ENCODE measurements at regions not wholly inside any gene's neighbourhood (a gene's known extent, or its start where the extent isn't known, plus 50 kb on each side); places are given as distances from the start of the nearest gene placed in this dataset.

DNA sequence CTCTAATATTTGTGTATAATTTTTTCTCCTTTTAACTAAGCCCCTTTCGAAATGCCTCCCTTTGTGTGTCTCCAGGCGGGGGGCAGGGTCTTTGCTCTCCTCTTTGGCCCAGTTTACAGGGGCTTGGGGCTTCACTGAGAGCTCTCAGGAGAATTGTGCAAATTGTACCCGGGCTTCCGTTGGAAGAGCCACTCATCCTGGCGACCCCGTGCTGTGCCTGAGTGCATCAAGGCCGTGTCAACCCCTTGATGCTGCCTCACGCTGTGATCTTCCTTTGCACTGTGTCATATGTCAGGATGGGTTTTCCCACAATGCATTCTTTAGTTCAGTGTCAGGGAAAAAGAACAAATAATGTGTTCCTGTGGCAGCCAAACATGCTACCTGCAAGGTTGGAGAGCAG is 118.0 kb upstream of the POU3F2 start:
- Histone ChIP-seq H3K4me3 (ENCODE audit: low read length) (no peak overlapping the region), H3K4me1 (ENCODE audit: control insufficient read depth in 2 of 2, insufficient read depth in 2 of 2, low read length in 2 of 2) (no peaks in the 10 kb centered on the region), H3K27ac (ENCODE audit: low read depth, low read length) (no peak overlapping the region), H3K36me3 (ENCODE audit: control insufficient read depth in 2 of 3, insufficient read depth in 3 of 3, low read length in 3 of 3) (no peaks in the 10 kb centered on the region), H3K27me3 (ENCODE audit: control insufficient read depth in 2 of 2, insufficient read depth in 2 of 2, low read length in 2 of 2) (no peaks in the 10 kb centered on the region), H3K9me3 (ENCODE audit: control insufficient read depth in 2 of 3, low read length in 3 of 3) (no peaks in the 10 kb centered on the region)
- Mint-ChIP-seq H3K36me3 (no peaks in the 10 kb centered on the region), H3K27ac (no peak overlapping the region), H3K27me3 (peaks cover 10 to 31% (median 19%) of the 10 kb centered on the region in 5 donors), H3K4me1 (no peaks in the 10 kb centered on the region), H3K4me3 (no peak overlapping the region), H3K9me3 (peaks cover 0 to 8% (median 0%) of the 10 kb centered on the region in 11 donors)
- ATAC-seq, result no peak
- ChIA-PET CTCF (no interaction called here), POLR2A (no interaction called here)
- intact Hi-C loops (cut with micrococcal nuclease), result no loop called here
- no peak for DNase-seq

DNA sequence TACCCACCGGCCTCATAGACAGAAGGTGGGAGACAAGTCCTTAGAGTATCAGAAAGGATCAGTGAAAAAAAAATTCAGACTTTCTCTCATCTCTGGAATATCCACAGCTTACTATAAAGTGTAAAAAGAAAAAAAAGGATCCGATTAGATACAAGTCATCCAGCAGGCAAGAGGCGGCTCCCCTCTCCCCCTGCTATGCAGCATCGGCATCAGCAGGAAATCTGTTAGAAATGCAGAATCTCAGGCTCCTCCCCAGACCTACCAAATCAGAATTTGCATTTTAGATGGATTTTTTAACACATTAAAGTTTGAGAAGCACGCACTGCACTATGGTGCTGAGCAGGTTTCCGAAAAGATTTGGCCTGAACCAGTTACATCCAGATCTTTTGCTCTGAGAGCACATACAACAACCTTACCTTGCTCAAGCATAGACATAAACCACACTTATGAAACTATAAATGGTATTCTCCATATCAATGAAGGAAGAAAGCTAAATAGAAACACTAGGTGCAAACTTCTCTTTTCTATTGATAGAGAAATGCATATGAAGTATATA is 117.0 kb upstream of the POU3F2 start:
- peaks cover 0 to 5% (median 0%) of the 10 kb centered on the region in 11 donors for H3K9me3 Mint-ChIP-seq
- no peaks in the 10 kb centered on the region for H3K4me1 Mint-ChIP-seq
- no peaks in the 10 kb centered on the region for H3K36me3 Mint-ChIP-seq
- Histone ChIP-seq H3K36me3 (ENCODE audit: control insufficient read depth in 2 of 3, insufficient read depth in 3 of 3, low read length in 3 of 3) (no peaks in the 10 kb centered on the region), H3K4me3 (ENCODE audit: low read length) (no peak overlapping the region), H3K27ac (ENCODE audit: low read depth, low read length) (no peak overlapping the region), H3K27me3 (ENCODE audit: control insufficient read depth in 2 of 2, insufficient read depth in 2 of 2, low read length in 2 of 2) (no peaks in the 10 kb centered on the region), H3K9me3 (ENCODE audit: control insufficient read depth in 2 of 3, low read length in 3 of 3) (no peaks in the 10 kb centered on the region), H3K4me1 (ENCODE audit: control insufficient read depth in 2 of 2, insufficient read depth in 2 of 2, low read length in 2 of 2) (no peaks in the 10 kb centered on the region)
- ATAC-seq (no peak), DNase-seq (no peak)
- no peak overlapping the region for H3K4me3 Mint-ChIP-seq
- peaks cover 11 to 26% (median 19%) of the 10 kb centered on the region in 5 donors for H3K27me3 Mint-ChIP-seq
- CTCF ChIA-PET, result no interaction called here
- intact Hi-C loops (cut with micrococcal nuclease), result no loop called here
- POLR2A ChIA-PET, result no interaction called here
- no peak overlapping the region for H3K27ac Mint-ChIP-seq

- no peaks in the 10 kb centered on the region for H3K27me3 ChIP-seq (ENCODE audit: control insufficient read depth in 2 of 2, insufficient read depth in 2 of 2, low read length in 2 of 2)
- intact Hi-C loops (cut with micrococcal nuclease), result no loop called here
- no peaks in the 10 kb centered on the region for H3K4me1 Mint-ChIP-seq
- H3K9me3 Mint-ChIP-seq, result peaks cover 0 to 5% (median 0%) of the 10 kb centered on the region in 11 donors
- no peak overlapping the region for H3K27ac Mint-ChIP-seq
- no peaks in the 10 kb centered on the region for H3K36me3 Mint-ChIP-seq
- peaks cover 11 to 26% (median 16%) of the 10 kb centered on the region in 5 donors for H3K27me3 Mint-ChIP-seq
- H3K27ac ChIP-seq (ENCODE audit: low read depth, low read length), result no peak overlapping the region
- ChIA-PET POLR2A (no interaction called here), CTCF (no interaction called here)
- no peaks in the 10 kb centered on the region for H3K4me1 ChIP-seq (ENCODE audit: control insufficient read depth in 2 of 2, insufficient read depth in 2 of 2, low read length in 2 of 2)
- no peaks in the 10 kb centered on the region for H3K9me3 ChIP-seq (ENCODE audit: control insufficient read depth in 2 of 3, low read length in 3 of 3)
- DNase-seq (no peak), ATAC-seq (no peak)
- no peak overlapping the region for H3K4me3 ChIP-seq (ENCODE audit: low read length)
- no peak overlapping the region for H3K4me3 Mint-ChIP-seq
- H3K36me3 ChIP-seq (ENCODE audit: control insufficient read depth in 2 of 3, insufficient read depth in 3 of 3, low read length in 3 of 3), result no peaks in the 10 kb centered on the region
Measured at GRCh38 chr6:98717988-98718387, 116.4 kb upstream of the POU3F2 start.

- Mint-ChIP-seq H3K27ac (no peak overlapping the region), H3K4me3 (no peak overlapping the region), H3K4me1 (no peaks in the 10 kb centered on the region), H3K9me3 (peaks cover 0 to 5% (median 0%) of the 10 kb centered on the region in 11 donors), H3K36me3 (no peaks in the 10 kb centered on the region), H3K27me3 (peaks cover 0 to 15% (median 8%) of the 10 kb centered on the region in 5 donors)
- DNase-seq (no peak), ATAC-seq (no peak)
- intact Hi-C loops (cut with micrococcal nuclease), result no loop called here
- Histone ChIP-seq H3K9me3 (ENCODE audit: control insufficient read depth in 2 of 3, low read length in 3 of 3) (no peaks in the 10 kb centered on the region), H3K27ac (ENCODE audit: low read depth, low read length) (no peak overlapping the region), H3K27me3 (ENCODE audit: control insufficient read depth in 2 of 2, insufficient read depth in 2 of 2, low read length in 2 of 2) (no peaks in the 10 kb centered on the region), H3K4me3 (ENCODE audit: low read length) (no peak overlapping the region), H3K36me3 (ENCODE audit: control insufficient read depth in 2 of 3, insufficient read depth in 3 of 3, low read length in 3 of 3) (no peaks in the 10 kb centered on the region), H3K4me1 (ENCODE audit: control insufficient read depth in 2 of 2, insufficient read depth in 2 of 2, low read length in 2 of 2) (no peaks in the 10 kb centered on the region)
- ChIA-PET CTCF (interaction anchor here (0.6 kb wide), 1 partner anchor 1526 kb away, joined by 3 read pairs; no protein-coding TSS in a partner anchor), POLR2A (no interaction called here)
Measured at GRCh38 chr6:98724537-98724936, 109.8 kb upstream of the POU3F2 start.

GRCh38 chr6:98747273-98747672 is 87.1 kb upstream of the POU3F2 start:
- H3K4me3 Mint-ChIP-seq, result no peak overlapping the region
- ChIA-PET CTCF (no interaction called here), POLR2A (no interaction called here)
- Histone ChIP-seq H3K27ac (ENCODE audit: low read depth, low read length) (no peak overlapping the region), H3K36me3 (ENCODE audit: control insufficient read depth in 2 of 3, insufficient read depth in 3 of 3, low read length in 3 of 3) (no peaks in the 10 kb centered on the region), H3K27me3 (ENCODE audit: control insufficient read depth in 2 of 2, insufficient read depth in 2 of 2, low read length in 2 of 2) (no peaks in the 10 kb centered on the region), H3K4me1 (ENCODE audit: control insufficient read depth in 2 of 2, insufficient read depth in 2 of 2, low read length in 2 of 2) (no peaks in the 10 kb centered on the region), H3K4me3 (ENCODE audit: low read length) (no peak overlapping the region), H3K9me3 (ENCODE audit: control insufficient read depth in 2 of 3, low read length in 3 of 3) (no peaks in the 10 kb centered on the region)
- intact Hi-C loops (cut with micrococcal nuclease), result no loop called here
- H3K9me3 Mint-ChIP-seq, result peaks cover 0 to 15% (median 4%) of the 10 kb centered on the region in 11 donors
- H3K27ac Mint-ChIP-seq, result no peak overlapping the region
- H3K4me1 Mint-ChIP-seq, result no peaks in the 10 kb centered on the region
- DNase-seq (no peak), ATAC-seq (no peak)
- H3K36me3 Mint-ChIP-seq, result no peaks in the 10 kb centered on the region
- peaks cover 0 to 23% (median 14%) of the 10 kb centered on the region in 5 donors for H3K27me3 Mint-ChIP-seq

GRCh38 chr6:98747960-98748359 is 86.4 kb upstream of the POU3F2 start:
- H3K27ac Mint-ChIP-seq, result no peak overlapping the region
- ChIA-PET CTCF (interaction anchor here (0.7 kb wide), 1 partner anchor 50 kb away, joined by 5 read pairs; no protein-coding TSS in a partner anchor), POLR2A (no interaction called here)

DNA sequence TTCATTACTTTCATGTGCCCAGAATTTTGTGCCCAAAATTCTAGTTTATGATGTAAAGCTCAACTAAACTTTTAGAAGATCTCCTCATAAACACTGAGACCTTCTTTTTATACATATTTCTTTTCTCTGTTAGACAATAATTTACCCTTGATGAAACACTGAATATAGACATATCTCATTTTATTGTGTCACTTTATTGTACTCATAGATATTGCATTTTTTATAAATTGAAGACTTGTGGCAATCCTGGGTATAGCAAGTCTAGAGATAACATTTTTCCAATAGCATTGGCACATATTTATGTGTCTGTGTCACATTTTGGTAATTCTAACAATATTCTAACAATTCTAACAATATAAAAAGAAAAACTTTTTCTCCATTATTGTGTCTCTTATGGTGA is 74.9 kb upstream of the POU3F2 start:
- Mint-ChIP-seq H3K9me3 (peaks cover 0 to 6% (median 2%) of the 10 kb centered on the region in 11 donors), H3K4me1 (peaks cover 0 to 8% (median 4%) of the 10 kb centered on the region in 7 donors), H3K27me3 (peaks cover 6 to 24% (median 23%) of the 10 kb centered on the region in 5 donors), H3K36me3 (peaks cover 0 to 4% (median 0%) of the 10 kb centered on the region in 5 donors), H3K4me3 (no peak overlapping the region), H3K27ac (no peak overlapping the region)
- H3K27ac ChIP-seq (ENCODE audit: low read depth, low read length), result no peak overlapping the region
- H3K4me3 ChIP-seq (ENCODE audit: low read length), result no peak overlapping the region
- no peaks in the 10 kb centered on the region for H3K9me3 ChIP-seq (ENCODE audit: control insufficient read depth in 2 of 3, low read length in 3 of 3)
- no peaks in the 10 kb centered on the region for H3K4me1 ChIP-seq (ENCODE audit: control insufficient read depth in 2 of 2, insufficient read depth in 2 of 2, low read length in 2 of 2)
- no peak for ATAC-seq
- DNase-seq, result no peak
- POLR2A ChIA-PET, result no interaction called here
- no peaks in the 10 kb centered on the region for H3K27me3 ChIP-seq (ENCODE audit: control insufficient read depth in 2 of 2, insufficient read depth in 2 of 2, low read length in 2 of 2)
- no peaks in the 10 kb centered on the region for H3K36me3 ChIP-seq (ENCODE audit: control insufficient read depth in 2 of 3, insufficient read depth in 3 of 3, low read length in 3 of 3)
- CTCF ChIA-PET, result no interaction called here
- intact Hi-C loops (cut with micrococcal nuclease), result no loop called here

More at GRCh38 chr6:98747960-98748359, 86.4 kb upstream of the POU3F2 start:
- Mint-ChIP-seq H3K9me3 (peaks cover 0 to 18% (median 6%) of the 10 kb centered on the region in 11 donors), H3K4me1 (no peaks in the 10 kb centered on the region), H3K36me3 (peaks cover 0 to 3% (median 0%) of the 10 kb centered on the region in 5 donors), H3K27me3 (peaks cover 0 to 23% (median 18%) of the 10 kb centered on the region in 5 donors), H3K4me3 (no peak overlapping the region)
- Histone ChIP-seq H3K27me3 (ENCODE audit: control insufficient read depth in 2 of 2, insufficient read depth in 2 of 2, low read length in 2 of 2) (no peaks in the 10 kb centered on the region), H3K4me3 (ENCODE audit: low read length) (no peak overlapping the region), H3K4me1 (ENCODE audit: control insufficient read depth in 2 of 2, insufficient read depth in 2 of 2, low read length in 2 of 2) (no peaks in the 10 kb centered on the region), H3K9me3 (ENCODE audit: control insufficient read depth in 2 of 3, low read length in 3 of 3) (no peaks in the 10 kb centered on the region), H3K27ac (ENCODE audit: low read depth, low read length) (no peak overlapping the region), H3K36me3 (ENCODE audit: control insufficient read depth in 2 of 3, insufficient read depth in 3 of 3, low read length in 3 of 3) (no peaks in the 10 kb centered on the region)
- DNase-seq (no peak), ATAC-seq (no peak)
- intact Hi-C loops (cut with micrococcal nuclease), result no loop called here
